ENCODE measurements at regions not wholly inside any gene's neighbourhood (a gene's known extent, or its start where the extent isn't known, plus 50 kb on each side); places are given as distances from the start of the nearest gene placed in this dataset.

GRCh38 chr3:6112546-6112945, 748.4 kb upstream of the GRM7 start:
- DNase-seq: no peak

DNA sequence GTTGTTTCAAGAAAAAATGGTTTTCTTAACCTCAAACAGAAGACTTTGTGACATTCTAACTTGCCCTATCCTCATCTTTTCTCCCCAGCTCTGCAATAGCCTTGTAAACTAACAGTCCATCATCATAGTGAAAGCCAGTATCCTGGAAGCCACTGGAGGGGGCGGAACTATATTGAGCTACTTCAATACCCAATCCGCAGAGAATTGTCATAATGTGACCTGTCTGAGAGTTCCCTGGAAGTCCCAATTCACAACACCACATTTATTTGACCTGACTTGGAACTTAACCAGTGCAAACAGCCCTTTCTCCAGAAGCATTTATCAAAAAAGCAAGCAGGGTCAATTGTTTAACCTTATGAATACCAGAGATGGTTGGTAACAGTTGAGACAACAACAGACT, 747.6 kb upstream of the GRM7 start:
- DNase-seq: no peak

- no peak for DNase-seq
Observed at GRCh38 chr3:6119367-6119766, 741.5 kb upstream of the GRM7 start.

DNA sequence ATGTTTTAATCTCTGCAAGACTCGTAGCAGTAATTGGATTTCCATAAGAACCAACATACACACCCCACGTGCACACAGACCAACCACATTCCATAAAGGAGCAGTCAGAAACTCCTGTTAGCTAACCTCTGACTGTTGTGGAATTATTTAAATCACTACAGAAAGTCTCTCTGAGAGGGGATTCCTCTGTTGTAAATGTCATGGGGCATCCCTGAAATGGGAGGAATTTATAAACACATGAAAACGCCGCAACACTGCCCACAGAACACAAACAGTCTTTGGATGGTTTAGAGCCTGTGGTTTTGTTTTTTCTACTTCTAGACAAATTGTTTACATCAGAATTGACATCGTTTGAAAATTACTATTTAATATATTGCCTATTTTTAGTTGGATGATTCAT, 740.1 kb upstream of the GRM7 start:
- peak; percentile 11 for DNase-seq

GRCh38 chr3:6124875-6125274, 736.0 kb upstream of the GRM7 start:
- no peak for DNase-seq

DNA sequence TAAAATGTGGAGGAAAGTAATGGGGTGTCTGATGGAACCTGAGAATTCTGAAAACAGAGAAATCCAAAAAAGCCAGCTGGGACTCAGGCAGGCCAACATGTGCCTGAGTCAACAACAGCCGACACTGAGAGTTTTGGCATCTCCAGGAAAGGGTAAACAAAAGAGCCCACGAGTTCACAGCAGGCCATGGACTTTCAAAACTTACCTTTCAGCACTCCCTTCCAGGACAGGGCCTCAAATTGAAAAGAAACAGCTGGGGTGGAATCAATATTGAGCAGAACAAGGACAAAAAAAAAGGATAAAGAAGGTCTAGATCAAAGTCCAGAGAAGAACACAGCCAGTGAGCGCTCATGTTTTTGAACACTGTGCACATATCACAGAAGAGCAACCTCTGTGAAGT, 735.4 kb upstream of the GRM7 start:
- DNase-seq: no peak

DNA sequence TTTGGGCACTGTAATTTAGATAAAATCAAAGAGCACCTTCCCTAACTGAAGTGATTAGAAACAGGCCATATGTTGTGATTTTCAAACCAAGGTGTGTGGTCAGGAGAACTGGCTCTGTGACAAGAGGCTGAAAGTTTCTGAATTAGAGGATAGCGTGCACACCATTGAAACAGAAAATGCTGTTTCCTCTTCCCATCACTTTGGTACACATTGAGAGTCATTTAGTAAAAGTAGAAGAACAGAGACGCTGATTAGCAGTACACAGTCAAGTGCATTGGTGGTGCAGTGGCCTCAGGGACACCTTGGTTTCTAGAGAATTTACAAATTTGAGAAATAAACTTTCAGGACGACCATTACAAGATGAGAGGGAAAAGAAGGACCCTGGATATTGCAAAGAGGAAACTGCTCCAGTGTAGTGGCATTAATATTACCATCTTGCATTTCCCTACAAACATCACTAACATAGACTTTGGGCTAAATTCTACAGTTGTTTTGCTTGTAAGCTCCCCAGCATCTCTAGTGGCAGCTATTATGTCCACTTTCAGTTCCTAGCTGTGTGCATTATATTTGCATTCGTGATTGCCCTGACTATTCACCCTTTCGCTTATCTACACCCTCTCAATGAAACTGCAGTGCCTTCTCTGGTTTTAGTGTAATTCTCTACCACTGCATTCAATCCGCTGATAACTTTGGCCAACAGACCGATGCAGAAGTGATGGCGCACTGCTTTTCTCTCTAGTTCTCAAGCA, 728.1 kb upstream of the GRM7 start:
- no peak for DNase-seq

- no peak for DNase-seq
Observed at GRCh38 chr3:6142707-6143106, 718.2 kb upstream of the GRM7 start.

DNA sequence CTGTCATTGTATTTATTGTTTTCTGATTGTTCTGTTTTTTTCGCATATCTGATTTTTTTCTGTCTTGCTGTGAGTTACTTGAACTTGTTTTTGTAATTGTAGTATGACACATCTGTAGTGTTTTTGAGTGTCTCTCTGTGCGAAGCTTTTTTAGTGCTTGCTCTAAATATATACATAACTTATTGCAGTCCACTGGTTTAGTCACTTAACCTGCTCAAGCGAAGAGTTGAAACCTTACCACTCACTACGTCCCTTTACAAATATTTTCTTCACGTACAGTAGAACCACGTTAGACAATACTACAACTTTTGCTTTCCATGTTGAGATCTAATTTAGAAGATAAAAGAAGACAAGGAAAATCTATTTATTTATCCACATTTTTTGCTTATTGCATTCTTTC, 713.0 kb upstream of the GRM7 start:
- DNase-seq: no peak

DNA sequence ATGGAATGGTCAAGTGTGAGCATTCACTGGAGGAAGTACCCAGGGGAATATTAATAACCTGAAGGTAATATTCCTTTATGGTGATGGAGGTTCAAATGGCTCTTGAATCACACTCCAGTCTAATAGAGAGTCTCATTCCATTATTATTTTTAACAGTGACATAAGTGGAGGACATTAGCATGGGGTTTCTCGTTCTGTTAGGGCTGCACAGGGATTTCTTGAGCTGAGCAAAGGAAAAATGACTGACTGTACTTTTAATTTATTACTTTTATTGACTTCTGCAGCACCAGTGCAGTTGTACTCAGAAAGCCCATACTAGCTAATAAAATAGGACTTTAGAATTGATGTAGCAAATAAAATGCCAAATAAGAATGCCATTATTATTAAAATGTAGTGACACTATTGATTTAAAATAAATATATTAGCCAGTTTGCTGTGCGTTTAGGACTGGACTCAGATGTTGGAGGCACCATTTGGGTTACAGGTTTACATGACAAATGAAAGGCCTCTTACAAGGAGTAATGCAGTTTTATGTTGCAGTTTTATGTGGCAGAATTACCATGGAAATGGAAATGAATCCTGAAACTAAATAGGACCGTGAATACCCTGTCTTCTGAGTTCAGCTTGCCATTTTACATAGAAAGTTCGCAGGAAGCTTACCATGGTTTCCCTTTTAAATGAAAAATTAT, 705.1 kb upstream of the GRM7 start:
- no peak for DNase-seq

- no peak for DNase-seq
Observed at GRCh38 chr3:6165951-6166350, 695.0 kb upstream of the GRM7 start.

- DNase-seq: no peak
Observed at GRCh38 chr3:6168256-6168655, 692.7 kb upstream of the GRM7 start.

GRCh38 chr3:6172871-6173642, 687.9 kb upstream of the GRM7 start:
- no peak for DNase-seq

- DNase-seq: no peak
Observed at GRCh38 chr3:6177417-6177816, 683.5 kb upstream of the GRM7 start.

DNA sequence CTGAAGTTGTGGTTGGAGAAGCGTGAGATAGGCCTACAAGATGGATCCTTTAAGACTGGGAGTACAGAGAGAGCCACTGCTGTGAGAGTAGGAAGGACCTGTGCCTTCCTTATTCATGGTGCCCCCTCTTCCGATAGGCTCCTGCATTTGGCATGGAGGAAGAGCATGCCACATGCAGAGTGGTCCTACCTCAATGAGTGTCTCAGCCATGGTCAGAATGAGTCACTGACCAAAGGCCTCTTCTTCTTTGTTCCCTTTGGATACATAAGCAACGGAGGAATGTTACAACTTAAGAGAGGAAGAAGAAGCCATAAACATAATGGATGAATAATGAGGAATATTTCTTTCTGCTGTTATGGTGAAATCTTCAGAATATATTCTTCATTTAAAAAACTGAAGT, 681.2 kb upstream of the GRM7 start:
- peak; percentile 40 for DNase-seq

DNA sequence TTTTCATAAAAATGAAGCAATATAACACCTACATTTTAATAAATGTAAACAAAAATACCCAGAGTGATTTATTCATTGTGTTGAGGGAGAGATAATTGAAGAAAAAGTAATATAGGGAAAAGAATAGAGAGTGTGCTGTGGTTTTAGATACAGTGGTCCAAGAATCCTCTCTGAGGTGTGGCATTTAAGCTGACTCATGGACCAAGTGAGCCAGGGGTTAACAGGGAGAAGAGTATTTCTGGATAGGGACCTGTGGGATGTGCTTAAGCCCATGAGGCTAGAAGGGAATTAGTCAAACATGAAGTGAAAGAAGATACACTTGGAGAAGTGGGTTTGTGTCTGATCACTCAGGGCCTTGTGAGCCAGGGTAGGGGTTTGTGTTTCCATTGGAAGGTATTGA, 680.7 kb upstream of the GRM7 start:
- peak; percentile 1 for DNase-seq

DNA sequence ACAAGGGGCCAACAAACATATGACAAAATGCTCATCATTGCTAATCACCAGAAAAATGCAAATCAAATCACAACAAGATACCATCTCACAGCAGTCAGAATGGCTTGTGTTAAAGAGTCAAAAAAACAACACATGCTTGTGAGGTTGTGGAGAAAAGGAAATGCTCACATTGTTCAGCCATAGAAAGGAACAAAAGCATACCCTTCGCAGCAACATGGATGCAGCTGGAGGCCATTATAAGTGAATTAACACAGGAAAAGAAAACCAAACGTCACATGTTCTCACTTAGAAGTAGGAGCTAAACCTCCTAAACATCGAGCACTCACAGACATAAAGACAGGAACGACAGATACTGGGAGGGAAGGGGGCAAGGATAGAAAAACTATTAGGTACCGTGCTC, 678.4 kb upstream of the GRM7 start:
- DNase-seq: no peak

DNA sequence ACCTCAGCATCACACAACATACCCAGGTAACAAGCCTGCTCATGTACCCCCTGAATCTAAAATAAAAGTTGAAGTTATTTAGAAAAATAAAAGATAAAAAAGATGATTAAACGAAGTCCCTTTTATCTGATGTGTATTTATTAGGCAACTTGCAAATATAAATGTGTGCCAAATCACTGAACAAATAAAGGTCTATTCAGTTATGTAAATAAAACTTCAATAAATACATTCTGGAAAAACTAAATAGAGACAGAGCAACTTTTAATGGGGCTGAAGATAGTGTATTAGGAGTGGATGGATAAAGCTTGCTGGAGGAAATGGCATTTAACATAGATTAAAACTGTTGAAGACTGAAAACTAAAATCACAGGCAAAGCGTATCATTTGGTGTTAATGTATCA, 678.0 kb upstream of the GRM7 start:
- no peak for DNase-seq

GRCh38 chr3:6189384-6189783, 671.5 kb upstream of the GRM7 start:
- no peak for DNase-seq

DNA sequence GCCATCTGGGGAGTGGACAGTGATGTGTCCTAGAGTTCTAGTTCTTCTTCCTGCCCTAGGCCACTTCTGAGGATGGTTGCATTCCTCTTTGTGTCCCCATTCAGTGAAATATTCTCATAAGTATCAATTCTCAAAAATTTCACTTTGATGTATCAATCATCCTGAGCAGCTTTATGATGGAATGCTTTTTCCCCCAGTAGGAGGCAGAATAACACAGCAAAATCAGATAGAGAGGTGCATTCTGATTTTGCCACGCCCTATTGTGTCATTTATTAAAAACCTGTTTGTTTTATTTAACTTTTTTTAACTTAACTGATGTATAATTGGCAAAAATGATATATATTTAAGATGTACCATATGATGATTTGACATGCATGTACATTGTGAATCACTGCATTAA, 656.0 kb upstream of the GRM7 start:
- no peak for DNase-seq

GRCh38 chr3:6216135-6217026, 644.5 kb upstream of the GRM7 start:
- no peak for DNase-seq

- no peak for DNase-seq
Observed at GRCh38 chr3:6220447-6220846, 640.5 kb upstream of the GRM7 start.

DNA sequence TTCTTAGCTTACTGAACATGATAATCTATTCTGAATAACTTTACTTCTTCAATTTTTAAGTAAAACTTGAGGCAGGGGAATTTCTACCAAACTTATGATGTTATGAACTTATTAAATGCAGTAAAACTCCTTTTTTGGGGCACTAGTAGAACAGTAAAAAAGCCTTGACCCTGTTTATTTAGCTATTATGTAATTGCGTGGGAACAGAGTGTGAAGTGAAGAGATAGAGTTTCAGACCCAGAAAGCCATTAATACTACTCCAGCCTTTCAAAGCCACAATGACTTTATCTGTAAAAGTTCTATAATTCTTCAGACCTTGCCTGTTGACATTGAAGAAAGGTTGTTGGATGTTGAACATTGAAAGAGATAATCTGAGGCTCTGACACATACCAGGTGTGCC, 638.8 kb upstream of the GRM7 start:
- no peak for DNase-seq
